GM19025 (cell line): ENCODE measurements at regions not wholly inside any gene's neighbourhood (a gene's known extent, or its start where the extent isn't known, plus 50 kb on each side); places are given as distances from the start of the nearest gene placed in this dataset.
"Not testable (repeated sequence)": the region's sequence is repeated elsewhere in the genome, so short reads cannot be mapped to it uniquely, and the experiment has no call there.

ENCODE experiments used
- ATAC-seq: cut with Tn5 transposase; IDR thresholded peaks from one replicate; pipeline ENCODE4 v1.9.1; 2021; ENCODE audit warnings: mild to moderate bottlenecking, low read depth, moderate library complexity; ENCODE audit not compliant: unreplicated experiment

DNA sequence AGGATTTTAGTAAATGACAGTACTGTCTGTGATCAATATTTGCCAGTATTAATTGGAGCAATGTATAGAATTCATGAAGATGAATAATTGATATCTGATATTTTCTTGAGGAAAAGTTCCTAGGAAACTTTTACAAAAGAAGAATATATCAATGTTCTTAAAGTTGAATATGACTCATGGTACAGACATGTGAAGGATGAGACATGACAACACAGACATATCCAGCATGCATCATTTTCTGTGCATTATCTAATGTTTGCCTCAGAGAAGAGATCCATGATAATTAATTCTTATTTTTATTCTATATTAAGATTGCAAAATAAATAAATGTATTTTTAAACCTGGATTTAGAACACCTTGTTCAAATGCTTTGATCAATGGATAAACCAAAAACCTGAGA lies 452.9 kb upstream of the EPHA5 start:
- ATAC-seq = no peak

- not testable (repeated sequence) for ATAC-seq
Observed at GRCh38 chr4:66115231-66115630, 444.9 kb upstream of the EPHA5 start.

DNA sequence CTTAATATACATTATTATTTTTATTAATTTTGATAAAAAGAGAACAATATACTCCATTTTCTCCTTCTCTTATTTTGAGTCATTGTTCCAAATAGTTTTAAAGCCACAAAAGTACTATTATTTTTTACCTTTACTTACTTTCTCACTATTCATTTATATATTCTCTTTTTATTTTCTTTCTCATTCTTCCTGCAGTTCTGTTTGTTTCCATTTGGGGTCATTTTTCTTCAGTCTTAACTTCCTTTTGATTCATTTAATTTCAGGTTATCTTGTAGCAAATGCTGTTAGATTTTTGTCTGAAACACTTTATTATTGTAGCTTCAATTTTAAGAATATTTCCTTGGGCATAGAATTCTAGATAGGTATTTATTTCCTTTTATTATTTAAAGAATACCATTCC lies 438.6 kb upstream of the EPHA5 start:
- no peak for ATAC-seq

- ATAC-seq = no peak
Observed at GRCh38 chr4:66097218-66097617, 426.9 kb upstream of the EPHA5 start.

DNA sequence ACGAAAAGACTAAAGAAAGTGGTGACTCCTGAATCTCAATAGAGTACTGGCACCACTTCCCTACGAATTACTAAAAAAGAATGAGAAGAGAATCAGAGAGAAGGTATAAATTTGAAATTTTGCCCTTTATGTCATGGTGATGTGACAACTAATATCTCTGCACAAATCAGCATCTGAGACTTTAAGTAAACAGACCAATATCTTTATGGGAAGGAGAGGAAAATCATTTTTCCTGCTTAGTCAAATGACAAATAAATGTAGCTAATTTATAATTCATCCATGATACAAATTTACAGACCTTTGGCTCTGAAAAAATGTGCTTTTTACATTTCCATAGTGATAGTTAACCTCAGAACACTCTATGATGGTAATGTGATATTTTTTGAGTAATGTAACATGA lies 424.8 kb upstream of the EPHA5 start:
- no peak for ATAC-seq

- no peak for ATAC-seq
Observed at GRCh38 chr4:66094070-66094469, 423.8 kb upstream of the EPHA5 start.

- no peak for ATAC-seq
Observed at GRCh38 chr4:66091786-66092185, 421.5 kb upstream of the EPHA5 start.

DNA sequence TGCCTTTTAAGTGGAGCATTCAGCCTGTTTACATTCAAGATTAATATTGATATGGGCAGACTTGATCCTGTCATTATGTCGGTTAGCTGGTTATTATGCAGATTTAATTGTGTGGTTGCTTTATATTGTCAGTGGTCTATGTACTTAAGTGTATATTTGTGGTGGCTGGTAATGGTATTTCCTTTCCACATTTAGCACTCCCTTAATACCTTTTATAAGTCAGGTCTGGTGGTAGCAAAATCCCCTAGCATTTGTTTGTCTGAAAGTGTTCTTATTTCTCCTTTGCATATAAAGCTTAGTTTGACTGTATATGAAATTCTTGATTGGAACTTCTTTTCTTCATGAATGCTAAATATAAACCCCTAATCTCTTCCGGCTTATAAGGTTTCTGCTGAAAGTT lies 403.7 kb upstream of the EPHA5 start:
- ATAC-seq = no peak

DNA sequence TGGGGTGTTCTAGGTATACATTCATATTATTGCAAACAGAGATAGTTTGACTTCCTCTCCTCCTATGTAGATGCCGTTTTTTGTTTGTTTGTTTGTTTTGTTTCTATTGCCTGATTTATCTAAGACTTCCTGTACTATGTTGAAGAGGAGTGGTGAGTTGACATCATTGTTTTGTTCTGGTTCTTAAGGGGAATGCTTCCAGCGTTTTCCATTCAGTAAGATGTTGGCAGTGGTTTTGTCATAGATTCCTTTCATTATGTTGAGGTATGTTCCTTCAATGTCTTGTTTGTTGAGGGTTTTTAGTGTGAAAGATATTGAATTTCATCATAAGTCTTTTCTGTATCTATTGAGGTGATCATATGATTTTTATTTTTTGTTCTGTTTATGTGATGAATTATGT lies 401.6 kb upstream of the EPHA5 start:
- no peak for ATAC-seq

DNA sequence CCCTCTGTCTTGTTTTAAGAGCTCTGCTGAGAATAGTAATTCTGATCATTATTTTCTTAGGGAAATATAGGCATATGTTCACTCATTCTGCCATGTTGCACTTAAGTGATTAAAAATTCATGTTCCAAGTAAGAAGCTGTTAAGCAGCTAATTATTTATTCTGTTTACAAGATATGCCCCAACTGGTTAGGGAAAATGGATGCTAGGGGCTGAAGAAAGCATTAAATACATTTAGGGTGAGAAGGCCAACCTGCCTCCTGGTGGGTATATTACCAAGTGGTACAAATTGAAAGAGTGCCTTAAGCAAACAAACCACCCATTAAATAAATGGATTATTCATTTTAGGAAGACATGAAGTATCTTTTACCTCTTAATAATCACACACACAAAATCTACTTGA lies 392.6 kb upstream of the EPHA5 start:
- ATAC-seq = no peak

DNA sequence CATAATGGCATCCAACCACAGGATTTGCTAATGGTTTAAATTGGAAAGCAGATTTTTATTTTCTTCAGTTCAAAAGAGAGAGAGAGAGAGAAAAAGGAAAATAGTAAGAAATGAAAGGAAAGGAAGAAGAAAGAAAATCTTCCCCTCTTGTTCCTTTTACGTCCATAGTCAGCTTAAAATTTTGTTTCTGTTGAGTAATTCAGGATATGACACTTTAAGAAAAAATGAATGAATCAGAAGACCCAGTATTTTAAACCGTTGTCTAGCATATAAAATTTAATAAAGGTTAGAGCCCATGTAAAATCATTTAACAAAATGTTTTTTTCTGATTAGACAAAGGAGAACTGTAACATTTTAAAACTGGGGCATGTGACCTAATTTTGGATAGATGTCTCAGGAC lies 391.8 kb upstream of the EPHA5 start:
- no peak for ATAC-seq

- ATAC-seq = no peak
Observed at GRCh38 chr4:66059556-66059955, 389.3 kb upstream of the EPHA5 start.

DNA sequence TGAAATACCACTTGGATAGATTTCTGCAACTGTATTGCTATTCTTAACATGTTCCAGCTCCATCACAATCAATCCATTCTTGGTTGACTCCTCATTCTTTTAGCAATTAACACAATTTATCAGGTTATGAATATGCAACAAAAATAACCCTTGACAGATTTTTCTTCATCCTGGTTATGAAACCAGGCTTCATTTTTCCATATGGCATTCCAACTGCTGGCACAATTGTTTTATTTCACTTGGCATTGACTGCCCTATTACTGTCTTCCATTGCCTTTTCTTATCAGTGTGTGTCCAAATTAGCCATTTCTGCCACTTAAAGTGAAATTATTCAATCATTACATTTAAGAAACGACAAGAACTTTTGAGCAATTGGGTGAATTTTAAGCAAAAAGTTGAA lies 388.8 kb upstream of the EPHA5 start:
- ATAC-seq = no peak

DNA sequence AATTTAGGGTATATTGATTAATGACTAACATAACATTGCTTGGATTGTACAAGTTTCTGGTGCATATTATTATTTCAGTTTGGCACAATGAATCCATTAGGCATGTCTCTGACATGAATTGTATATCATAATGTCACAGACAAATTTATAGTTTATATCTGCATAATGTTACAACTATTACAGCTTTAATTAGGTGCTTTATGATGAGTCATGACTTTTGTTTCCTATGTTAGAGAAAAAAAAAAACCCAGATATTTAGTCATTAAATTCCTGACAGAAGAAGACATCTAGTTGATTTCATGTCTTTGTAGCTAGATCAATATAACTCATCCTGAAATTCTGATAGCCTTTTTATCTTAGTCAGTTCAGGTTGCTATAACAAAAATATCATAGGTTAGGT lies 385.7 kb upstream of the EPHA5 start:
- no peak for ATAC-seq

- no peak for ATAC-seq
Observed at GRCh38 chr4:66052426-66052825, 382.1 kb upstream of the EPHA5 start.

DNA sequence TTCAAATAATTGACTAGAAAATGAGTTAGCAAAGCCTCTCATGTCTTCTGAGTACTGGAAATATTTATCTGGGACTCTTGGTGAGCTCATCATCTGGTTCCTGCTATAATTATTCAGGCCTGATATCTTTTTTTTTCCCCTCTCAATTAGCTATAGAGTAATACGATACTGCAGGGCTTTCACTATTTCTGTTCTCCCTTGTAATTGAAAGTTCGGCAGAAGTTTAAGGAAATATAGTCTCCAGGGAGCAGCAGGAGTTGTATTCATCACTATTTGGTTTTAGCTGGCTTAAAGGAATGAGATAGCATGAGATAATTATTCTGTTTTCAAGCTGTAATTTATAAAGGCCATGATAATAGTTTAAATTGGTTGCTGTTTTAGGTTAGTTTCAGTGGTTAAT lies 378.6 kb upstream of the EPHA5 start:
- ATAC-seq = no peak

DNA sequence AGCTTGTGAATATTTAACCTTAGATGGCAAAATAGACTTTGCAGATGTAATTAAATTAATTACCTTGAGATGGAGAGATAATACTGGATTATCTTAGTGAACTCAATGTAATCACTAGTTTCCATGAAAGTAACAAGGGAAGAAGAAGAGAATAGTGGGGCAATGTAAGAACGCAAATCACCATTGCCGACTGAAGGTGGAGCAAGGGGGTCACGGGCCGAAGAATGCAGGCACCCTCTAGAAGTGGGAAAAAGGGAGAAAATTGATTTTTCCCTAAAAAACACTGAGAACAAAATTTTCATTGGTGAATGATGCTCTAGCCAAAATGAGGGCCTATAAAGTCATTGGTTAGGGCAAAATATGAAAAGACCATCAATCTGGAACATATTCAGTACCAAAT lies 375.6 kb upstream of the EPHA5 start:
- no peak for ATAC-seq

DNA sequence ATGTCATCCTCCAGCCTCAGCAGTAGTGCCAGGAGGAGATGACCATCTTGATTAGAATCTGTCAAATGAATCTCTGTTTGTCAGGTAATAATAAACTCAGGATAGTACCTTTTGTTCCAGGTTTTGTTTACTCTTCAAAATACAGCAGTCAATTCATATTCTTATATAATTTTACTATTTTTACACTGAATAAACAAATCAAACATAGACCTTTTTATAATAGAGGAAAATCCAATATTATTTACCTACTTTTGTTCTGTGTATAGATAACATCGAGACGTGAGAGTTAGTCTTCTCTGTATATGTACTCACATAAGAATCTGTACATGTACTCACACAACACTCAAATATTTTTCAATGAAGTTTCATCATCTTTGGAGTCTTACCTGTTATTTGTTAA lies 365.4 kb upstream of the EPHA5 start:
- no peak for ATAC-seq

- ATAC-seq = no peak
Observed at GRCh38 chr4:66034671-66035070, 364.4 kb upstream of the EPHA5 start.

DNA sequence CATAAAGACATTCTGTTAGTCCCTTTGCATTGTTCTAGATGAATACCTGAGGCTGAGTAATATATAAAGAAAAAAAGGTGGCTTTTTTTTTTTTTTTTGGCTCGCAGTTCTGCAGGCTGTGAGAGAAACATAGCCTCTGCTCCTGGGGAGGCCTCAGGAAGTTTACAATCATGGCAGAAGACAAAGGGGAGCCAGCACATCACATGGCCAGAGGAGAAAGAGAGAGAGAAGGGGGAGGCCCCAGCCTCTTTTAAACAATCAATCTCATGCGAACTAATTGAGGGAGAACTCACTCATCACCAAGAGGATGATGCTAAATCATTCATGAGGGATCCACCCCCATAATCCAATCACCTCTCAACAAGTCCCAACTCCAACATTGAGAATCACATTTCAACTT lies 364.0 kb upstream of the EPHA5 start:
- no peak for ATAC-seq

GRCh38 chr4:66032571-66032970 lies 362.3 kb upstream of the EPHA5 start:
- no peak for ATAC-seq

- no peak for ATAC-seq
Observed at GRCh38 chr4:66028668-66029067, 358.4 kb upstream of the EPHA5 start.

GRCh38 chr4:66023061-66023460 lies 352.8 kb upstream of the EPHA5 start:
- no peak for ATAC-seq

DNA sequence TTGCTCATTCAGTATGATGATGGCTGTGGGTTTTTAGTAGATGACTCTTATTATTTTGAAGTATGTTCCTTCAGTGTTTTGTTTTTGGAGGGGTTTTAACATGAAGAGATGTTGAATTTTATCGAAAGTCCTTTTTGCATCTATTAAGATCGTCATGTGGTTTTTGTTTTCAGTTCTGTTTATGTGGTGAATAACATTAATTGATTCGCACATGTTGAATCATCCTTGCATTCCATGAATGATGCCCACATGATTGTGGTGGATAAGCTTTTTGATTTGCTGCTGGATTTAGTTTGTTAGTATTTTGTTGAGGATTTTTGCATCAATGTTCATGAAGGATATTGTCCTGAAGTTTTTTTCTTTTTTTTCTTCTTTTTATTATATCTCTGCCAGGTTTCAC lies 347.4 kb upstream of the EPHA5 start:
- no peak for ATAC-seq
